ENCODE measurements at regions not wholly inside any gene's neighbourhood (a gene's known extent, or its start where the extent isn't known, plus 50 kb on each side); places are given as distances from the start of the nearest gene placed in this dataset.

DNA sequence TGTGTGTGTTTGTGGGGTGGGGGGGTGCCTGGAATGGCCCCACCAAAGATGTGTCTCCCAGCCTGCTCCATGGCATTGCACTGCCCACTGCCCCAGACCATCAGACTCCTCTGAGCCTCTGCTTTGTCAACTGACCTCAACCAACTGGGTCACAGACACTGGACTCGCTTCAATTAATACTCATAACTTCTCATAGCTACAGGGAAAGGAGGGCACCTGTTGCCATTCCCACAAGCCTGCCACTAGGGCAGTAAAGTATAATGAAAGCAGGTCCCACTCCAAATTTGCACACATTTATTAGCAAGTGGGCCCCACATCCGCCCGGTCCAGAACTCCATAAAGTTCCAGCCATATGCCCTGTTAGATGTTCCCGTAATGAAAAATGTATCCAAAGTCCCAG lies 70.5 kb upstream of the PRDM11 start:
- no peak overlapping the region for H3K4me3 ChIP-seq (ENCODE audit: low read depth, low read length, poor library complexity, severe bottlenecking)
- H3F3A ChIP-seq (ENCODE audit: insufficient read depth, low read length) = no peaks in the 10 kb centered on the region
- H3K4me1 ChIP-seq (ENCODE audit: insufficient read depth, low read length, severe bottlenecking) = peaks cover 22% of the 10 kb centered on the region
- H4K20me1 ChIP-seq (ENCODE audit: insufficient read depth, low read length) = no peaks in the 10 kb centered on the region
- H3K27me3 ChIP-seq (ENCODE audit: insufficient read depth, low read length) = no peaks in the 10 kb centered on the region; the same call in 1 of the 2 replicates
- H3K27ac ChIP-seq (ENCODE audit: low read depth, low read length, poor library complexity, severe bottlenecking) = no peak overlapping the region
- no peak overlapping the region for H3K4me2 ChIP-seq (ENCODE audit: low read length)
- TF ChIP-seq EZH2 (IDR thresholded peaks at IDR 0.05; ENCODE audit: borderline replicate concordance, low read length) = no peak
- TF ChIP-seq, protein P1, sequence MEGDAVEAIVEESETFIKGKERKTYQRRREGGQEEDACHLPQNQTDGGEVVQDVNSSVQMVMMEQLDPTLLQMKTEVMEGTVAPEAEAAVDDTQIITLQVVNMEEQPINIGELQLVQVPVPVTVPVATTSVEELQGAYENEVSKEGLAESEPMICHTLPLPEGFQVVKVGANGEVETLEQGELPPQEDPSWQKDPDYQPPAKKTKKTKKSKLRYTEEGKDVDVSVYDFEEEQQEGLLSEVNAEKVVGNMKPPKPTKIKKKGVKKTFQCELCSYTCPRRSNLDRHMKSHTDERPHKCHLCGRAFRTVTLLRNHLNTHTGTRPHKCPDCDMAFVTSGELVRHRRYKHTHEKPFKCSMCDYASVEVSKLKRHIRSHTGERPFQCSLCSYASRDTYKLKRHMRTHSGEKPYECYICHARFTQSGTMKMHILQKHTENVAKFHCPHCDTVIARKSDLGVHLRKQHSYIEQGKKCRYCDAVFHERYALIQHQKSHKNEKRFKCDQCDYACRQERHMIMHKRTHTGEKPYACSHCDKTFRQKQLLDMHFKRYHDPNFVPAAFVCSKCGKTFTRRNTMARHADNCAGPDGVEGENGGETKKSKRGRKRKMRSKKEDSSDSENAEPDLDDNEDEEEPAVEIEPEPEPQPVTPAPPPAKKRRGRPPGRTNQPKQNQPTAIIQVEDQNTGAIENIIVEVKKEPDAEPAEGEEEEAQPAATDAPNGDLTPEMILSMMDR (IDR thresholded peaks at IDR 0.05; ENCODE audit: low read length) = no peak
- no peaks in the 10 kb centered on the region for H3K79me2 ChIP-seq (ENCODE audit: insufficient read depth, low read length)
- no peak overlapping the region for H3K9ac ChIP-seq (ENCODE audit: low read length)
- H3K9me2 ChIP-seq (ENCODE audit: low read depth, low read length) = no peaks in the 10 kb centered on the region
- H3K36me3 ChIP-seq (ENCODE audit: insufficient read depth, low read length) = no peaks in the 10 kb centered on the region; the same call in 1 of the 2 replicates
- H2AFZ ChIP-seq (ENCODE audit: low read length) = no peak overlapping the region
- H3K9me3 ChIP-seq (ENCODE audit: low read length) = no peaks in the 10 kb centered on the region

DNA sequence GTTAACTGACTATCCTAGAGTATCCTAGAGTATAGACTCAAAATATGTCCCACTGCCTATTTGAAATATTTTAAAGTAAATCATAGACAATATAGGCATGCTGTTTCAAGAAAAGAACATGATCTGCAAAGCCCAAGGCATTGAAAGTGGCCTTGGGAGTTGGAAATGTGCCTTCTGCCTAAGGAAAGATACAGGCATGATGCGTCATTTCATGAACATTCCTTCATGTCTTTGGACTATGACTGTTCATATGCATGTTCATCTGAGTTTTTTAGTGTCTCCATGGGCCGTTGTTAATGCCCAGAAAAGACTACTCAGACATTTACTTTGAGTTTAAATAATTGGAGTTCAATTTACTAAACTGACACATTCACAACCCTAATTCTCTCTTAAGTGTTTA lies 69.7 kb upstream of the PRDM11 start:
- no peak overlapping the region for H3K9ac ChIP-seq (ENCODE audit: low read length)
- no peaks in the 10 kb centered on the region for H4K20me1 ChIP-seq (ENCODE audit: insufficient read depth, low read length)
- peaks cover 22% of the 10 kb centered on the region for H3K4me1 ChIP-seq (ENCODE audit: insufficient read depth, low read length, severe bottlenecking)
- no peaks in the 10 kb centered on the region for H3K79me2 ChIP-seq (ENCODE audit: insufficient read depth, low read length)
- no peak overlapping the region for H3K4me2 ChIP-seq (ENCODE audit: low read length)
- no peaks in the 10 kb centered on the region; the same call in 1 of the 2 replicates for H3K36me3 ChIP-seq (ENCODE audit: insufficient read depth, low read length)
- no peak overlapping the region for H2AFZ ChIP-seq (ENCODE audit: low read length)
- no peaks in the 10 kb centered on the region for H3K9me3 ChIP-seq (ENCODE audit: low read length)
- H3F3A ChIP-seq (ENCODE audit: insufficient read depth, low read length) = no peaks in the 10 kb centered on the region
- TF ChIP-seq, protein P1 (IDR thresholded peaks at IDR 0.05; ENCODE audit: low read length) = no peak
- no peak for TF ChIP-seq EZH2 (IDR thresholded peaks at IDR 0.05; ENCODE audit: borderline replicate concordance, low read length)
- H3K27me3 ChIP-seq (ENCODE audit: insufficient read depth, low read length) = no peaks in the 10 kb centered on the region; the same call in 1 of the 2 replicates
- H3K4me3 ChIP-seq (ENCODE audit: low read depth, low read length, poor library complexity, severe bottlenecking) = no peak overlapping the region
- no peaks in the 10 kb centered on the region for H3K9me2 ChIP-seq (ENCODE audit: low read depth, low read length)
- no peak overlapping the region for H3K27ac ChIP-seq (ENCODE audit: low read depth, low read length, poor library complexity, severe bottlenecking)

DNA sequence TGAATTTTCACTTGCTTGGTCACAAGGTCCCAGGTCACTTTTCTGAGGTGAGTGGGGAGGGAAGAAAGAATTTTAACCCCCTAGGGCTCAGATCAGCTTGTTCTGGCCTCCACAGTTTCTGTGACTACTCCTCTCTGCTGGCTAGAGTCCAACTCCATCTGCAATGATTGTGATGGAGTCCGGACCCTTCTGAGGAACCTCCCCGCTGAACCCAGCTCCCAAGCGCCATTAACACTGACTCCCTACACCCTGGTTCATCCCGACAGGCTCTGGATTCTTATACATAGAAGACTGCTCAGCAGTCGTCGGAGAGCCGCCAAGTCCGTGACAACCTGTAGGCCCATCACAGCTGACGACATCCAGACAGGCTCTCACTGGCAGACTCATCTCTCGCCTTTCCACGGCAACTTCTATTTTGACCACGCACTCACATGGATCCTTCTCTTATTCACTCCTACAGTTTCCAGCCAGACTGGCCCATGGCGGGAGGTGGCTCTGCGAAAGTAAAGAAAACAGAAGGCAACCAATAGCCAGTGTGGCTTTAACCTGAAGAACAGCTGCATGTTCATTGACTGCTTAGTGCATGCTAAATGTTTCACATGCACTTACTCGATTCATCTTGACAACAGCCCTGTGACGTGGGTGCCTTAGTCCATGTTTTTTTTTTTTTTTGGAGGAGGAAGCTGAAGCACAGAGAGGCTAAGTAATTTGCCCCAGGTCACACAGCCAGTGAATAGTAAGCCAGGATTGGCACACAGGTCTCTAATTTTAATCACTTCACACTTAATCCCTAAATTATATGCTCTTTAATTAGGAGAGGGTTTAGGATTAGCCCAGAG lies 68.0 kb upstream of the PRDM11 start:
- no peak overlapping the region for H3K4me2 ChIP-seq (ENCODE audit: low read length)
- H4K20me1 ChIP-seq (ENCODE audit: insufficient read depth, low read length) = no peaks in the 10 kb centered on the region
- no peaks in the 10 kb centered on the region for H3K79me2 ChIP-seq (ENCODE audit: insufficient read depth, low read length)
- peaks cover 18% of the 10 kb centered on the region for H3K4me1 ChIP-seq (ENCODE audit: insufficient read depth, low read length, severe bottlenecking)
- no peaks in the 10 kb centered on the region for H3K9me3 ChIP-seq (ENCODE audit: low read length)
- H3K9ac ChIP-seq (ENCODE audit: low read length) = no peak overlapping the region
- H3K4me3 ChIP-seq (ENCODE audit: low read depth, low read length, poor library complexity, severe bottlenecking) = no peak overlapping the region
- H3K36me3 ChIP-seq (ENCODE audit: insufficient read depth, low read length) = no peaks in the 10 kb centered on the region; the same call in 1 of the 2 replicates
- no peaks in the 10 kb centered on the region for H3K9me2 ChIP-seq (ENCODE audit: low read depth, low read length)
- no peak overlapping the region for H2AFZ ChIP-seq (ENCODE audit: low read length)
- no peaks in the 10 kb centered on the region; the same call in 1 of the 2 replicates for H3K27me3 ChIP-seq (ENCODE audit: insufficient read depth, low read length)
- no peaks in the 10 kb centered on the region for H3F3A ChIP-seq (ENCODE audit: insufficient read depth, low read length)
- TF ChIP-seq EZH2 (IDR thresholded peaks at IDR 0.05; ENCODE audit: borderline replicate concordance, low read length) = no peak
- TF ChIP-seq, protein P1 (IDR thresholded peaks at IDR 0.05; ENCODE audit: low read length) = no peak
- no peak overlapping the region for H3K27ac ChIP-seq (ENCODE audit: low read depth, low read length, poor library complexity, severe bottlenecking)
